Fibroblast of lung (primary cell): ENCODE measurements at regions not wholly inside any gene's neighbourhood (a gene's known extent, or its start where the extent isn't known, plus 50 kb on each side); places are given as distances from the start of the nearest gene placed in this dataset.

ENCODE experiments used
- EZH2 ChIP-seq: IDR thresholded peaks from 2 replicates; pipeline ENCODE4 v1.5.1; 2012; ENCODE audit warnings: low read length, control low read depth, mild to moderate bottlenecking; ENCODE audit errors: missing control alignments
- TF ChIP-seq, protein P1 (sequence below), 2 donors: IDR thresholded peaks in 1 of 2; conservative IDR thresholded peaks in 1 of 2; 1 replicate in 1 of 2; 2 replicates in 1 of 2; pipeline ENCODE4 v1.5.1; 2011 to 2012; ENCODE audit warnings: low read length in 2 of 2, control low read depth in 1 of 2, inconsistent platforms in 1 of 2, low read depth in 1 of 2, mild to moderate bottlenecking in 1 of 2

DNA sequence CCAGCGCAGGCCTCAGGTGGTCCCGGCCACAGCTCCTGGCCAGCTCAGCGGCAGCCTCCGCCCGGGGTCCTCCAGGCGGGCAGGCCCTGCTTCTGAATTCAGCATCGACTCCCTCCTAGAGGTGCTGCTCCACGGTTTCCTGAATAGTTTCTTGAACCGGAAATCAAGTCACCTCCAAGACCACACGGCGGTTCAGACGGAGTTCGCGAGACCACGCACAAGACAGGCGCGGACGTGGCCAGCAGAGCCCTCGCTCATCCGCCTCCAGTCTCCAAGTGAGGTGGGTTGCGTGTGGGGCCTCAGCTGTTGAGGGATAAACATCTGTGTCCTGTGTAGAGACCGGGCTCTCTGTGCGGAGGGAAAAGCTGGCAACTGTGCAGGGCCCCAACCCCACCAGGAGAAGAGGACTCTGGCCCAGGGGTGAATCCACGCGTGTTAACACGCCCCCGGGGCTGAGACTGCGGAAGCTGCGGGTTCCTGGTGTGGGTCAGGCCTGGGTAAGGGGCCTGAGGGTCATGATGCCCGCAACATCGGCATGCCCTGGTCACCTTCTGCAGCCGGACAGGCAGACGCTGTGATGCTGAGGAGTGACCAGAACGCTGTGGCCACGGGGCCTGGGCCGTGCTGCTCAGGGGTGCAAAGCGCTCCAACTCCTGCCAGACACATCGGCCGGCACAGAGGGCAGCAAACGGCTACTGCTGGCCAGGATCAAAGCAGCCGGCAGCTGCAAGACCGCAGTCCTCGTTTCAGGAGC is 55.0 kb upstream of the METRNL start:
- TF ChIP-seq, protein P1, sequence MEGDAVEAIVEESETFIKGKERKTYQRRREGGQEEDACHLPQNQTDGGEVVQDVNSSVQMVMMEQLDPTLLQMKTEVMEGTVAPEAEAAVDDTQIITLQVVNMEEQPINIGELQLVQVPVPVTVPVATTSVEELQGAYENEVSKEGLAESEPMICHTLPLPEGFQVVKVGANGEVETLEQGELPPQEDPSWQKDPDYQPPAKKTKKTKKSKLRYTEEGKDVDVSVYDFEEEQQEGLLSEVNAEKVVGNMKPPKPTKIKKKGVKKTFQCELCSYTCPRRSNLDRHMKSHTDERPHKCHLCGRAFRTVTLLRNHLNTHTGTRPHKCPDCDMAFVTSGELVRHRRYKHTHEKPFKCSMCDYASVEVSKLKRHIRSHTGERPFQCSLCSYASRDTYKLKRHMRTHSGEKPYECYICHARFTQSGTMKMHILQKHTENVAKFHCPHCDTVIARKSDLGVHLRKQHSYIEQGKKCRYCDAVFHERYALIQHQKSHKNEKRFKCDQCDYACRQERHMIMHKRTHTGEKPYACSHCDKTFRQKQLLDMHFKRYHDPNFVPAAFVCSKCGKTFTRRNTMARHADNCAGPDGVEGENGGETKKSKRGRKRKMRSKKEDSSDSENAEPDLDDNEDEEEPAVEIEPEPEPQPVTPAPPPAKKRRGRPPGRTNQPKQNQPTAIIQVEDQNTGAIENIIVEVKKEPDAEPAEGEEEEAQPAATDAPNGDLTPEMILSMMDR (conservative IDR thresholded peaks at IDR 0.05 in 1 of 2, IDR thresholded peaks at IDR 0.05 in 1 of 2; ENCODE audit: low read depth in 1 of 2, low read length in 2 of 2) = no peak
- no peak for TF ChIP-seq EZH2
